HUES6 (cell line): ENCODE measurements at regions not wholly inside any gene's neighbourhood (a gene's known extent, or its start where the extent isn't known, plus 50 kb on each side); places are given as distances from the start of the nearest gene placed in this dataset.

ENCODE experiments used
- H3K27ac ChIP-seq: 2 replicates; pipeline ENCODE4 v1.7.0; 2013; ENCODE audit warnings: low read depth, mild to moderate bottlenecking, low read length, inconsistent platforms
- H3K27me3 ChIP-seq: 2 replicates; pipeline ENCODE4 v1.6.1; 2013; ENCODE audit warnings: low read length; ENCODE audit not compliant: control insufficient read depth, insufficient read depth
- H3K36me3 ChIP-seq: 2 replicates; pipeline ENCODE4 v1.6.1; 2013; ENCODE audit warnings: low read length; ENCODE audit not compliant: control insufficient read depth, insufficient read depth
- H3K4me1 ChIP-seq: 2 replicates; pipeline ENCODE4 v1.6.1; 2013; ENCODE audit warnings: low read length; ENCODE audit not compliant: control insufficient read depth, insufficient read depth
- H3K4me3 ChIP-seq: 2 replicates; pipeline ENCODE4 v1.5.1; 2013; ENCODE audit warnings: low read depth, low read length
- H3K9ac ChIP-seq: one replicate; pipeline ENCODE4 v1.6.1; 2013; ENCODE audit warnings: mild to moderate bottlenecking, low read length
- H3K9me3 ChIP-seq: 2 replicates; pipeline ENCODE4 v1.6.1; 2013; ENCODE audit warnings: low read depth, low read length; ENCODE audit not compliant: control insufficient read depth, insufficient read depth

DNA sequence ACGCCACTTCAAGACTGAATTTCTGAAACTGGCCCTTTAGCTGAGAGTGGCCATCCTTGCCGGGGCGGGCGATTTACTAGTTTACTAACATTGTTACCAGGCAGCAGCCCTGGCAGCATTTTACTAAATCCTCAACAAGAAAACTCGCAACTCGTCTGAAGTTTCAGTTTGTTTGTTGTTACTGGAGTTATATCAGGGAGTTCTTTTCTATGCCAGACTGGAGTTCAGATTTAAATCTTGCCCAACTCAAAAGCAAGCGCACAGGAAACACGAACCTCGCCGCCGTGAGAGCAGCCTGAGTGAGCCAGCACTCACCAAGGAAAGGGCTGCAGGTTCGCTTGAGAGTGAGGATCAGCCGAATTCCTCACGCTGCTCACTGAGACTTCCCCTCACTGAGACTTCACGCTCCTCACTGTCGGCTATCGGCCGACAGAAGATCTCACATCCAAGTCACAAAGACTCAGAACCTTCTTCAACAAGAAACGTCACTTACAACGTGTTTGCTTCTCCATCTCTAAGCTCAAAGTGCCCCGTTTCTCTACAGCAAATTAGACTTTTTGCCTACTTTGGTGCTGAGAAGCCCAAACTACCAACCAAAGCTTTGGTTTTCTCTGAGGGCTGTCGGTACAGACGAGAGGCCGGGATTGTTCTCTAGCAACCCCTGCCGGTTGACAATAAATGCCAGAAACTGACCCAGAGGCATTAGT is 78.9 kb downstream of the OLIG3 start:
- H3K27me3 ChIP-seq = no peaks in the 10 kb centered on the region
- peaks cover 37% of the 10 kb centered on the region for H3K4me1 ChIP-seq
- H3K9me3 ChIP-seq = no peaks in the 10 kb centered on the region
- H3K36me3 ChIP-seq = no peaks in the 10 kb centered on the region
- peak overlapping the region; percentile 55 for H3K4me3 ChIP-seq
- H3K27ac ChIP-seq = no peak overlapping the region
- H3K9ac ChIP-seq = peak overlapping the region; percentile 47

DNA sequence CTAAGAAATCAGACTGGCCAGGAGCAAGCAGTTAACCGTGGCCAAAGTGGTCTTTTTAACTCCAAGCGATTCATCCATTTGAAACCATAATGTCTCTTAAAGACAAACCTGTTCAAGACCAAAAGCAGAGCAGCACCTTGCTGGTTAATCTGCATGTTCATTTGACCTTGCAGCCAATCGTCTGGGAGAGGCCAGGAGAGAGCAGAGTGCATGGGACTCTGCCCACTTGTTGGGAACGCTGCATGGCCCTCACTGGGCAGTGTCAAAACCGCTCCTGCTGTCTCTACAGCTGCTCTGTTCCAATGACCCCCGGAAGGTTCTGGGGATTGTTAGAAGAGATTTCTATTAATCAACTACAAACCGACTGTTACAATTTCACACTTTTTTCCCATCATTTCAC is 79.6 kb downstream of the OLIG3 start:
- Histone ChIP-seq H3K27me3 (no peaks in the 10 kb centered on the region), H3K9me3 (no peaks in the 10 kb centered on the region), H3K9ac (no peak overlapping the region), H3K27ac (no peak overlapping the region), H3K36me3 (no peaks in the 10 kb centered on the region), H3K4me3 (no peak overlapping the region), H3K4me1 (peaks cover 37% of the 10 kb centered on the region)

DNA sequence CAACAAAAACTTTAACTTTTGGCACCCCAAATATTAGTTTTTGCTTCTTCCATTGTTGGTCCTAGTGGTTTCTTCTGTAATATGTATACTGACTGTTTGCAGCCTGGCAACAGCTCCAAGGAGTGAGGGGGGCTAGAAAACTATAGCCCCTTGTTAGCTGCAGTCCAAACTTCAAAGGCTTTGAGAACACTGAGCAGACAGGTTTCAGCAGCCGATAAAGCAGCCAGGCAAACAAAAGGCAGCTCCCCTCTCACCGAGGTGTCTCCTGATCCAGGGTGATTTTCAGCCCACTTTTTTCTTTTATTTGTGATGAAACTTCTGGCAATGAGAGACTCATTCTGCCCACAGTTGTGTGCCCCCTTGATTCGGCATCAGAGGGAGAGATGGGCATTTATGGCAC is 80.7 kb downstream of the OLIG3 start:
- Histone ChIP-seq H3K36me3 (no peaks in the 10 kb centered on the region), H3K4me3 (no peak overlapping the region), H3K9me3 (no peaks in the 10 kb centered on the region), H3K27me3 (no peaks in the 10 kb centered on the region), H3K9ac (no peak overlapping the region), H3K27ac (no peak overlapping the region), H3K4me1 (peaks cover 37% of the 10 kb centered on the region)

DNA sequence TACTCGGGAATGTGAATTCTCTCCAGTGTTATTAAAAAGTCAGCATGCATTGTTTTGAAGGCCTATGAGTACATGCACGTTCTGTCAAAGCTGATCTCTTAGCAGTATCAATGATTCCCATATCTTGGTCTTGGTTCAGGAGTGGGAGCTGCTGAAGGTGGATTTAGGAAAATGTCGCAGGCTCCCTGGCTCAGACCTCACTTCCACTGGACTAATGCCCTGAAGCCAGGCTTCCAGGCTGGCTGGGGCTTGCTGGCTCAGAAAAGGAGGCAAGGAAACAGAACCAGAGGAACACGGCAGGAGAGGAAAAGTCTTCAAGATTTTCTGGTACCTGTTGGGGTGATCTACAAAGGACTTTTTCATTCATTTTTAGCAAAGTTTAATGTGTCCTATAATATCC is 81.6 kb downstream of the OLIG3 start:
- Histone ChIP-seq H3K27ac (no peak overlapping the region), H3K27me3 (no peaks in the 10 kb centered on the region), H3K4me1 (peaks cover 37% of the 10 kb centered on the region), H3K36me3 (no peaks in the 10 kb centered on the region), H3K9ac (no peak overlapping the region), H3K4me3 (no peak overlapping the region), H3K9me3 (no peaks in the 10 kb centered on the region)

DNA sequence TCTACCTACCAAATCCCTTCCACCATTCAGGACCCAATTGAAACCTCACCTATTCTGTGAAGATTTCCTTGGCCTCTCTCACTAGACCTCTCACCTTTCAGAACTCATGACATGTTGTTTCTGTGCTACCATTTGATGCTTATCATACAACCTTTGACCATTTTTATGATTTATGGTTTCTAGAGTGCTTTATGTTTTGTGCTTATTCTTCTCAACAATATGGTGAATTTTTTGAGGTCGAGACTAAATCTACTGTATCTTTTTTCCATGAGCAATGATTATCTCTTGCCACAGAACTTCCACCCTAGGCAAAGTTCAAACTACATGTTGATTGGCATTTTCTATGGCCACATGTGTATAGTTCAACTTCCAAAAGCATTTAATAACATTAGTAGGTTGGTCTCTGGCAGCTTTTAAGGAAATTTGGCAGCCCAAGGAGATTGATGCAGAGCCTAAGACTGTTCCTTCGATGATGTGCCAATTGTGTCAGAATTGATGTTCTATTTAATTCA is 84.9 kb downstream of the OLIG3 start:
- H3K9ac ChIP-seq = no peak overlapping the region
- H3K36me3 ChIP-seq = no peaks in the 10 kb centered on the region
- H3K27ac ChIP-seq = no peak overlapping the region
- no peaks in the 10 kb centered on the region for H3K9me3 ChIP-seq
- no peak overlapping the region for H3K4me3 ChIP-seq
- H3K27me3 ChIP-seq = no peaks in the 10 kb centered on the region
- H3K4me1 ChIP-seq = peaks cover 12% of the 10 kb centered on the region; the same call in 1 of the 2 replicates

DNA sequence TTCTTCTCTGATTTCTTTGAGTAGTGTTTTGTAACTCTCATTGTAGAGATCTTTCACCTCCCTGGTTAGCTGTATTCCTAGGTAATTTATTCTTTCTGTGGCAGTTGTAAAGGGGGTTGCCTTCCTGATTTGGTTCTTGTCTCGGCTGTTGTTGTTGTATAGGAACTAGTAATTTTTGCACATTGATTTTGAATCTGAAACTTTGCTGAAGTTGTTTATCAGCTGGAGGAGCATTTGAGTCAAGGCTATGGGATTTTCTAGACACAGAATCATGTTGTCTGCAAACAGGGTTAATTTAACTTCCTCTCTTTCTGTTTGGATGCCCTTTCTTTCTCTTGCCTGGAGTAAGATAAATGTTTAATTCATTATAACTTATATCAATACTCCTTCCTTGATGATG is 86.4 kb downstream of the OLIG3 start:
- Histone ChIP-seq H3K4me1 (0 out of 2 replicates have a peak, but pooled peaks cover 3% of the 10 kb centered on the region), H3K9me3 (no peaks in the 10 kb centered on the region), H3K27ac (no peak overlapping the region), H3K27me3 (no peaks in the 10 kb centered on the region), H3K9ac (no peak overlapping the region), H3K4me3 (no peak overlapping the region), H3K36me3 (no peaks in the 10 kb centered on the region)

DNA sequence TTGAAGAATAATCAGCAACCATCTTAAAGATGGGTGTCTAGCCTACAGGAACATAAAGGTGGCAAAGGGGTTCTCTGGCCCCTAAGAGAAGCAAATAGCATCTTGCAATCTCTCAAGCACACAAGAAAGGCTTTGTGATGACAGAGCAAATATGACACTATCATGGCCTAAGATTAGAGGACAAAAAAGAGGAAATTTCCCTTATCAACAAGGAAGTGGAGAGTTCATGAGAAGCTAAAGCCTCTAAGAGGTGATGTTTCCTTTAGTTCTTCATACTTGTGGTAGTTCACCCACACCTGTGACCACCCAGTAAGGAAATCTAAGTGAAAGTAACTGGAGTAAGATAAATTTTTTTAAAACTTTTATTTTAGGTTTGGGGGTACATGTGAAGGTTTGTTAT is 88.4 kb downstream of the OLIG3 start:
- Histone ChIP-seq H3K9ac (no peak overlapping the region), H3K36me3 (no peaks in the 10 kb centered on the region), H3K27me3 (no peaks in the 10 kb centered on the region), H3K4me3 (no peak overlapping the region), H3K27ac (no peak overlapping the region), H3K4me1 (no peaks in the 10 kb centered on the region), H3K9me3 (no peaks in the 10 kb centered on the region)

DNA sequence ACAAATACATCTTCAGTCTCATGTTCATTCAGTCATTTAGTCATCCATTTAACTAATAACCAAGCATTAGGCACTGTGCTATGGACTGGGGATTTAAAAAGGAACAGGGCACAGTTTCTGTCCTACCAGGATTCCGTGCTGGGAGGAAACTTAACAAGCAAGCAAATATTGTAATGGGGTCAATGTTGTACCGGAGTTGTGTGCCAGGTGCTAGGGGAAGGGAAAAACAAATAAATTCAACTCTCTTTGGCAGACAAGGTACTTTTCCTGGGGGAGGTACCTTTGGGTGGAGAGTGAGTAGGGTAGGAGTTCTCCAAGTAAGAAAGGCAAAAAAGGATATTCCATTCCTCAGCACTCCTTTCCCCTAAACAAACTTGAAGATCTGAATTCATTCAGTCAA is 90.3 kb downstream of the OLIG3 start:
- H3K27ac ChIP-seq = no peak overlapping the region
- no peaks in the 10 kb centered on the region for H3K4me1 ChIP-seq
- no peak overlapping the region for H3K9ac ChIP-seq
- H3K36me3 ChIP-seq = no peaks in the 10 kb centered on the region
- H3K27me3 ChIP-seq = no peaks in the 10 kb centered on the region
- H3K4me3 ChIP-seq = no peak overlapping the region
- no peaks in the 10 kb centered on the region for H3K9me3 ChIP-seq

DNA sequence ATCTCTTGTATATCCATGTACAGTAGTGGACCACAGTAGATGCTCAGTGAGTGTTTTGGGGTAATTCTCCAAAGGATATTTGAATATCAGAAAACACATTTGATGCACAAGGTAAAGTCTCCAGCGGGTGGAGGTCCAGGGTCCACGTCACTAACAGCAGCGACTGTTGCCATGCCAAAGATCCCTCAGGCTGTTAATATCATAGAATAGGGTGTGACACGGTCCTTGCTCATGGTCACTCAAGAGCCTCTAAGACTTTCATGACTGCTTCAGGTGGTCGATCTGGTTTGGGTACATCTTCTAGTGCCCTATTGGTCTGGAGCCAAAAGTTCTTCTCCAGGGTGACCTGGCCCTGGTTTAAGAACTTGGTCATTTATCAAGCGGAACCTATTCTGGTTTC is 90.8 kb downstream of the OLIG3 start:
- Histone ChIP-seq H3K9ac (no peak overlapping the region), H3K4me3 (no peak overlapping the region), H3K4me1 (no peaks in the 10 kb centered on the region), H3K27me3 (no peaks in the 10 kb centered on the region), H3K27ac (no peak overlapping the region), H3K9me3 (no peaks in the 10 kb centered on the region), H3K36me3 (no peaks in the 10 kb centered on the region)

DNA sequence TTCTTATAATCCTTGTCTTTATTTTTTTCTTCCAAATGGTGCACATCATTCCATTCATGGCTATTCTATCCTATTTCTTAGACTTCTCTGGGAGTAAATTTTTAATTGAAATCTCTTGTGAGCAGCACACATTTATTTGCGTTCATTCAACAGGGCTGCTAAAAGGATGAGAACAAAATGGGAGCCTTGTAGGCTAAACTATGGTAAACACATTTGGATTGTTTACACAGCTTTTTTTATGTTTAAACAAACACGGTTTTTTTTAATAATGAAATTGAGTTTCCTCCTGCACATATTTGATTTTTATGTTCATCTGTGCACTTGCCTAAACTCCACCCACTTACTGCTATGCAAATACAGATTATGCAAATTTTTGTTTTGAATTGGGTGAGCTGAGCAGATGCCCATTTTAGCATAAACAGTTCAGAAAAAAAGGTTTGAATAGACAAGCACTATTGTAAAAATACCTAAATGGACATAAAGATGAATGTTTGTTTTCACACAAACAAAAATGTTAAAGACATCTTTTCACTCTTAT is 92.0 kb downstream of the OLIG3 start:
- H3K27me3 ChIP-seq = no peaks in the 10 kb centered on the region
- no peaks in the 10 kb centered on the region for H3K9me3 ChIP-seq
- no peak overlapping the region for H3K4me3 ChIP-seq
- no peak overlapping the region for H3K27ac ChIP-seq
- no peaks in the 10 kb centered on the region for H3K36me3 ChIP-seq
- H3K9ac ChIP-seq = no peak overlapping the region
- no peaks in the 10 kb centered on the region for H3K4me1 ChIP-seq

DNA sequence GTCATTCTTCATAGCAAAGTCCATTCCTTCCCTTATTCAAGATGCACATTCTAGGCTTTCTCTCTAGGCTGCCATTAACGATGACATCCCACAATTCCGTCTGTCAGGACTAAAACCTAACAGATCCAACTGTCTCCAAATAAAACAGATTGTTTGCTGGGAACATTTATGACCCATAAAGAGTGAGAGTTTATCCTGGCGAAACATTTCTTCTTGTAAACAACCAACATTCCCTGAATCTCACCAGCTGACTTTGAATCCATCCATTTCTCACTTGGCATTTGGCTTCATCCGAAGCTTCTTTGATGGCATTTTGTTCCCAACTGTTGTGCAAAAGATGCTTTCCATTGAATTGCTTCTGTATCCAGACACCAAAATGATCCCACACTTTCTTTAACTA is 93.1 kb downstream of the OLIG3 start:
- Histone ChIP-seq H3K27ac (no peak overlapping the region), H3K4me3 (no peak overlapping the region), H3K9me3 (no peaks in the 10 kb centered on the region), H3K9ac (no peak overlapping the region), H3K36me3 (no peaks in the 10 kb centered on the region), H3K4me1 (no peaks in the 10 kb centered on the region), H3K27me3 (no peaks in the 10 kb centered on the region)
